ENCODE measurements at regions not wholly inside any gene's neighbourhood (a gene's known extent, or its start where the extent isn't known, plus 50 kb on each side); places are given as distances from the start of the nearest gene placed in this dataset.

- TF ChIP-seq, protein P1, sequence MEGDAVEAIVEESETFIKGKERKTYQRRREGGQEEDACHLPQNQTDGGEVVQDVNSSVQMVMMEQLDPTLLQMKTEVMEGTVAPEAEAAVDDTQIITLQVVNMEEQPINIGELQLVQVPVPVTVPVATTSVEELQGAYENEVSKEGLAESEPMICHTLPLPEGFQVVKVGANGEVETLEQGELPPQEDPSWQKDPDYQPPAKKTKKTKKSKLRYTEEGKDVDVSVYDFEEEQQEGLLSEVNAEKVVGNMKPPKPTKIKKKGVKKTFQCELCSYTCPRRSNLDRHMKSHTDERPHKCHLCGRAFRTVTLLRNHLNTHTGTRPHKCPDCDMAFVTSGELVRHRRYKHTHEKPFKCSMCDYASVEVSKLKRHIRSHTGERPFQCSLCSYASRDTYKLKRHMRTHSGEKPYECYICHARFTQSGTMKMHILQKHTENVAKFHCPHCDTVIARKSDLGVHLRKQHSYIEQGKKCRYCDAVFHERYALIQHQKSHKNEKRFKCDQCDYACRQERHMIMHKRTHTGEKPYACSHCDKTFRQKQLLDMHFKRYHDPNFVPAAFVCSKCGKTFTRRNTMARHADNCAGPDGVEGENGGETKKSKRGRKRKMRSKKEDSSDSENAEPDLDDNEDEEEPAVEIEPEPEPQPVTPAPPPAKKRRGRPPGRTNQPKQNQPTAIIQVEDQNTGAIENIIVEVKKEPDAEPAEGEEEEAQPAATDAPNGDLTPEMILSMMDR (IDR thresholded peaks at IDR 0.05) = no peak
- TF ChIP-seq ZFX (IDR thresholded peaks at IDR 0.05; ENCODE audit: borderline replicate concordance) = no peak
Measured at GRCh38 chr12:73984552-73984951, 553.1 kb upstream of the ATXN7L3B start.
